GM12878 (cell line): ENCODE measurements at regions not wholly inside any gene's neighbourhood (a gene's known extent, or its start where the extent isn't known, plus 50 kb on each side); places are given as distances from the start of the nearest gene placed in this dataset.

Source experiments
- BCL11A ChIP-seq: IDR thresholded peaks from 2 replicates; pipeline ENCODE4 v1.6.1; 2011; ENCODE audit warnings: low read depth, low read length
- CHD2 ChIP-seq: IDR thresholded peaks from 2 replicates; pipeline ENCODE4 v1.6.1; 2011; ENCODE audit warnings: low read depth, low read length, improper control_type of control experiment, borderline replicate concordance
- CREM ChIP-seq: IDR thresholded peaks from 2 replicates; pipeline ENCODE4 v1.6.1; 2014; ENCODE audit warnings: antibody characterized with exemption, low read depth
- CTCF ChIP-seq, 3 experiments: IDR thresholded peaks in 2 of 3; conservative IDR thresholded peaks in 1 of 3; 2 replicates each; pipeline ENCODE4 v1.5.1; 2011; ENCODE audit warnings: low read depth in 3 of 3, low read length in 3 of 3, mild to moderate bottlenecking in 3 of 3, control low read depth in 2 of 3, moderate library complexity in 2 of 3, inconsistent platforms in 1 of 3, mixed read lengths in 1 of 3; ENCODE audit not compliant: control insufficient read depth in 2 of 3, insufficient read depth in 1 of 3; ENCODE audit errors: extremely low read depth in 1 of 3
- GABPA ChIP-seq: IDR thresholded peaks from 2 replicates; pipeline ENCODE4 v1.6.1; 2014; ENCODE audit warnings: antibody characterized with exemption, low read depth, mild to moderate bottlenecking, inconsistent platforms
- MXI1 ChIP-seq: fragments of 150-350 bp; IDR thresholded peaks from 2 replicates; pipeline ENCODE4 v1.6.1; 2011; ENCODE audit warnings: low read depth, mild to moderate bottlenecking, inconsistent platforms, low read length, improper control_type of control experiment
- NBN ChIP-seq: fragments of 450-650 bp; IDR thresholded peaks from 2 replicates; pipeline ENCODE4 v1.6.1; 2016
- POLR2A ChIP-seq: IDR thresholded peaks from 2 replicates; pipeline ENCODE4 v1.6.1; 2011; ENCODE audit warnings: low read depth, mild to moderate bottlenecking, low read length
- SMC3 ChIP-seq: IDR thresholded peaks from 2 replicates; pipeline ENCODE4 v1.6.1; 2011; ENCODE audit warnings: low read length, improper control_type of control experiment, borderline replicate concordance
- TAF1 ChIP-seq: IDR thresholded peaks from 2 replicates; pipeline ENCODE4 v1.6.1; 2011; ENCODE audit warnings: mild to moderate bottlenecking, low read depth, low read length, borderline replicate concordance
- TF ChIP-seq, protein P1 (sequence below): fragments of 450-650 bp; IDR thresholded peaks from 2 replicates; pipeline ENCODE4 v1.6.1; 2016; ENCODE audit warnings: mild to moderate bottlenecking
- TF ChIP-seq, protein P2 (sequence below): IDR thresholded peaks from 2 replicates; pipeline ENCODE4 v1.6.1; 2012; ENCODE audit warnings: mild to moderate bottlenecking, low read depth, low read length

- TF ChIP-seq CHD2 (no peak), POLR2A (no peak), BCL11A (no peak), CREM (no peak), TAF1 (no peak), CTCF (IDR thresholded peaks at IDR 0.05 in 2 of 3, conservative IDR thresholded peaks at IDR 0.05 in 1 of 3; ENCODE audit: control insufficient read depth in 2 of 3, extremely low read depth in 1 of 3, insufficient read depth in 1 of 3, low read depth in 3 of 3, low read length in 3 of 3) (no peak), NBN (no peak), SMC3 (no peak), GABPA (no peak), MXI1 (no peak)
- TF ChIP-seq, protein P1, sequence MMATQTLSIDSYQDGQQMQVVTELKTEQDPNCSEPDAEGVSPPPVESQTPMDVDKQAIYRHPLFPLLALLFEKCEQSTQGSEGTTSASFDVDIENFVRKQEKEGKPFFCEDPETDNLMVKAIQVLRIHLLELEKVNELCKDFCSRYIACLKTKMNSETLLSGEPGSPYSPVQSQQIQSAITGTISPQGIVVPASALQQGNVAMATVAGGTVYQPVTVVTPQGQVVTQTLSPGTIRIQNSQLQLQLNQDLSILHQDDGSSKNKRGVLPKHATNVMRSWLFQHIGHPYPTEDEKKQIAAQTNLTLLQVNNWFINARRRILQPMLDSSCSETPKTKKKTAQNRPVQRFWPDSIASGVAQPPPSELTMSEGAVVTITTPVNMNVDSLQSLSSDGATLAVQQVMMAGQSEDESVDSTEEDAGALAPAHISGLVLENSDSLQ: no peak
- TF ChIP-seq, protein P2, sequence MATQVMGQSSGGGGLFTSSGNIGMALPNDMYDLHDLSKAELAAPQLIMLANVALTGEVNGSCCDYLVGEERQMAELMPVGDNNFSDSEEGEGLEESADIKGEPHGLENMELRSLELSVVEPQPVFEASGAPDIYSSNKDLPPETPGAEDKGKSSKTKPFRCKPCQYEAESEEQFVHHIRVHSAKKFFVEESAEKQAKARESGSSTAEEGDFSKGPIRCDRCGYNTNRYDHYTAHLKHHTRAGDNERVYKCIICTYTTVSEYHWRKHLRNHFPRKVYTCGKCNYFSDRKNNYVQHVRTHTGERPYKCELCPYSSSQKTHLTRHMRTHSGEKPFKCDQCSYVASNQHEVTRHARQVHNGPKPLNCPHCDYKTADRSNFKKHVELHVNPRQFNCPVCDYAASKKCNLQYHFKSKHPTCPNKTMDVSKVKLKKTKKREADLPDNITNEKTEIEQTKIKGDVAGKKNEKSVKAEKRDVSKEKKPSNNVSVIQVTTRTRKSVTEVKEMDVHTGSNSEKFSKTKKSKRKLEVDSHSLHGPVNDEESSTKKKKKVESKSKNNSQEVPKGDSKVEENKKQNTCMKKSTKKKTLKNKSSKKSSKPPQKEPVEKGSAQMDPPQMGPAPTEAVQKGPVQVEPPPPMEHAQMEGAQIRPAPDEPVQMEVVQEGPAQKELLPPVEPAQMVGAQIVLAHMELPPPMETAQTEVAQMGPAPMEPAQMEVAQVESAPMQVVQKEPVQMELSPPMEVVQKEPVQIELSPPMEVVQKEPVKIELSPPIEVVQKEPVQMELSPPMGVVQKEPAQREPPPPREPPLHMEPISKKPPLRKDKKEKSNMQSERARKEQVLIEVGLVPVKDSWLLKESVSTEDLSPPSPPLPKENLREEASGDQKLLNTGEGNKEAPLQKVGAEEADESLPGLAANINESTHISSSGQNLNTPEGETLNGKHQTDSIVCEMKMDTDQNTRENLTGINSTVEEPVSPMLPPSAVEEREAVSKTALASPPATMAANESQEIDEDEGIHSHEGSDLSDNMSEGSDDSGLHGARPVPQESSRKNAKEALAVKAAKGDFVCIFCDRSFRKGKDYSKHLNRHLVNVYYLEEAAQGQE: no peak
These were observed 254.2 kb upstream of the POM121L12 start for GRCh38 chr7:52781250-52781649.
